Stimulated activated CD8-positive, alpha-beta memory T cell treated with anti-CD3 and anti-CD28 coated beads, Interleukin-12 subunit alpha, Interleukin-12 subunit beta, amount 100 ng/mL, for 24 hours (primary cell): ENCODE measurements at regions not wholly inside any gene's neighbourhood (a gene's known extent, or its start where the extent isn't known, plus 50 kb on each side); places are given as distances from the start of the nearest gene placed in this dataset.
"Not testable (repeated sequence)": the region's sequence is repeated elsewhere in the genome, so short reads cannot be mapped to it uniquely, and the experiment has no call there.

Experiments used
- DNase-seq: peaks from one replicate; pipeline ENCODE4 v3.0.0-alpha.2; 2020; ENCODE audit errors: extremely low read depth

GRCh38 chr7:23938215-23938614, 228.2 kb downstream of the STK31 start:
- no peak for DNase-seq

GRCh38 chr7:23938937-23939552, 229.0 kb downstream of the STK31 start:
- no peak for DNase-seq

GRCh38 chr7:23939747-23940146, 229.7 kb downstream of the STK31 start:
- DNase-seq: not testable (repeated sequence)

GRCh38 chr7:23941551-23941950, 231.5 kb downstream of the STK31 start:
- no peak for DNase-seq

- DNase-seq: no peak
These were observed 232.0 kb downstream of the STK31 start for GRCh38 chr7:23942032-23942431.

GRCh38 chr7:23944131-23944530, 234.1 kb downstream of the STK31 start:
- no peak for DNase-seq

- no peak for DNase-seq
These were observed 235.5 kb downstream of the STK31 start for GRCh38 chr7:23945472-23945871.

- DNase-seq: no peak
These were observed 245.1 kb downstream of the STK31 start for GRCh38 chr7:23955145-23955544.

GRCh38 chr7:23955600-23956149, 245.7 kb downstream of the STK31 start:
- no peak for DNase-seq

- no peak for DNase-seq
These were observed 247.0 kb downstream of the STK31 start for GRCh38 chr7:23956772-23957576.

- no peak for DNase-seq
These were observed 249.8 kb downstream of the STK31 start for GRCh38 chr7:23959821-23960220.

GRCh38 chr7:23960361-23960760, 250.3 kb downstream of the STK31 start:
- no peak for DNase-seq

- DNase-seq: no peak
These were observed 253.6 kb downstream of the STK31 start for GRCh38 chr7:23963461-23964165.

- DNase-seq: no peak
These were observed 254.7 kb downstream of the STK31 start for GRCh38 chr7:23964715-23965114.

GRCh38 chr7:23965296-23965695, 255.3 kb downstream of the STK31 start:
- no peak for DNase-seq

GRCh38 chr7:23966941-23967340, 256.9 kb downstream of the STK31 start:
- no peak for DNase-seq

GRCh38 chr7:23967949-23968599, 258.1 kb downstream of the STK31 start:
- no peak for DNase-seq

GRCh38 chr7:23968791-23969190, 258.8 kb downstream of the STK31 start:
- no peak for DNase-seq

- no peak for DNase-seq
These were observed 259.4 kb downstream of the STK31 start for GRCh38 chr7:23969443-23969842.

- DNase-seq: no peak
These were observed 260.2 kb downstream of the STK31 start for GRCh38 chr7:23970193-23970592.

GRCh38 chr7:23971031-23971430, 261.0 kb downstream of the STK31 start:
- no peak for DNase-seq

GRCh38 chr7:23972057-23972456, 262.0 kb downstream of the STK31 start:
- DNase-seq: no peak
